Dendritic cell treated with granulocyte-macrophage colony-stimulating factor and Interleukin-4, amounts not matched to agents 40 ng/mL and 50 ng/mL, for 4 days (primary cell): ENCODE measurements at regions not wholly inside any gene's neighbourhood (a gene's known extent, or its start where the extent isn't known, plus 50 kb on each side); places are given as distances from the start of the nearest gene placed in this dataset.

Experiments
- H3K27ac Mint-ChIP-seq: one replicate; pipeline ENCODE4 v1.8.0; 2022; ENCODE audit warnings: mild to moderate bottlenecking, mixed read lengths
- H3K27me3 Mint-ChIP-seq: one replicate; pipeline ENCODE4 v1.8.0; 2022; ENCODE audit warnings: mild to moderate bottlenecking, mixed read lengths
- H3K36me3 Mint-ChIP-seq: one replicate; pipeline ENCODE4 v1.8.0; 2022; ENCODE audit warnings: low read depth, mixed read lengths
- H3K4me1 Mint-ChIP-seq: one replicate; pipeline ENCODE4 v1.8.0; 2022; ENCODE audit warnings: low read depth, mixed read lengths
- H3K4me3 Mint-ChIP-seq: one replicate; pipeline ENCODE4 v1.8.0; 2022; ENCODE audit warnings: mild to moderate bottlenecking, moderate library complexity, mixed read lengths
- H3K9me3 Mint-ChIP-seq: one replicate; pipeline ENCODE4 v1.8.0; 2022; ENCODE audit warnings: mixed read lengths
- intact Hi-C: fragments of 100-400 bp; cut with micrococcal nuclease; formaldehyde crosslinking; loops from one replicate; pipeline ENCODE4 v1.15.0; 2022

- Mint-ChIP-seq H3K27me3 (no peaks in the 10 kb centered on the region), H3K4me1 (no peaks in the 10 kb centered on the region), H3K36me3 (no peaks in the 10 kb centered on the region), H3K9me3 (peaks cover 11% of the 10 kb centered on the region), H3K27ac (no peak overlapping the region), H3K4me3 (no peak overlapping the region)
- intact Hi-C loops, result no loop called here
These were observed 1201.6 kb upstream of the MAP3K7 start for GRCh38 chr6:91788501-91788900.

DNA sequence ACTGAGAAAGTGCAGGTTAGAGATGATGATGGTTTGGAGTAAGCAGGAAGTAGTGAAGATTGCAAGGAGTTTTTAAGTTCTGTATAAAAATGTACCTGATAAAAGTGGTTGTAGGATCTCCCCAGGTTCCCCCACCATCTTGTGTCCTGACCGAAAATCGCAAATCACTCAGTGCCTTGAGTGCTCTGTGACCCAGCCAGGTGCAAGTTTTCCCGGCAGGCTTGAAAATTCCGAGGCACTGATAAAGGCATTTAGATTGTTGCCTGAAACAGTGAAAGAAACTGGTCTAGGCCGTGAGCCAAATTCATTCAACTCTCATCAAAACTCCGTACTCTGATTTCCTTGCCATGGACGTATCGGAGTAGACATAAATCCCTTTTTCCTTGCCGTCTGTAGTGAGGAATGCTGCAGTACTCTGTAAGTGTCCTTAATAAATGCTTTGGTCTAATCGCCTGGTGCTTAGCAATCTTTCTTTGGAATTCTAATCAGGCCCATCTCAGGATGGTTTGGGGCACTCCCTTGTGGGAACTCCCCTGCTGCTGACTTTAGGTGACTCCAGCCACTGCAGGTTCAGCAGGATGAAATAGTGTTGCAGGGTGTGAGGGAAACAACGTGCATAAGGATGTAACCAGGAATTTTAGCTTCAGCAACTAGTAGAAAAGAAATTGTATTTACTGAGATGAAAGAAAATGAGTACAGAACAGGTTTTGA is 1199.8 kb upstream of the MAP3K7 start:
- Mint-ChIP-seq H3K27me3 (no peaks in the 10 kb centered on the region), H3K27ac (no peak overlapping the region), H3K36me3 (no peaks in the 10 kb centered on the region), H3K4me3 (no peak overlapping the region), H3K9me3 (peaks cover 11% of the 10 kb centered on the region), H3K4me1 (no peaks in the 10 kb centered on the region)
- intact Hi-C loops, result no loop called here

- no peak overlapping the region for H3K27ac Mint-ChIP-seq
- intact Hi-C loops, result no loop called here
- no peaks in the 10 kb centered on the region for H3K4me1 Mint-ChIP-seq
- no peaks in the 10 kb centered on the region for H3K27me3 Mint-ChIP-seq
- no peaks in the 10 kb centered on the region for H3K36me3 Mint-ChIP-seq
- H3K9me3 Mint-ChIP-seq, result peaks cover 11% of the 10 kb centered on the region
- no peak overlapping the region for H3K4me3 Mint-ChIP-seq
These were observed 1195.9 kb upstream of the MAP3K7 start for GRCh38 chr6:91782802-91783201.

DNA sequence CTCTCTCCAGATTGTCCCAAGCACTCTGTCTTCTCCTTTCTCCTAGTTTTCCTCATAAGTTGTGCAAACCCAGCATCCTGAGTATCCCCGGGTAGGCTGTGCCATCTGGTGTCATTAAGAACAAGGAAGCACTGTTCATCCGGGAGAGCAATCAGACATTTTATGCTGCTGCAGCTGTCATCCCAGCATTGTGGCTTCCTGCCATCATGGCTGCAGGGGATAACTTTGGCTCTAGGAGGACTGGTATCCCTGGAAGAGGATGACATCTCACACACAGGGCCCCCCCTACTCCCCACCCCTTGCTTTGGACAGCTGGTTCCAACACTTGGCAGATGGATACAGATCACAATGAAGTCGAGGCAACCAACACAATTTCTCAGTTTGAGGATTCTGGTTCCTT is 1195.1 kb upstream of the MAP3K7 start:
- Mint-ChIP-seq H3K4me3 (no peak overlapping the region), H3K27ac (no peak overlapping the region), H3K4me1 (no peaks in the 10 kb centered on the region), H3K9me3 (peaks cover 11% of the 10 kb centered on the region), H3K36me3 (no peaks in the 10 kb centered on the region), H3K27me3 (no peaks in the 10 kb centered on the region)
- intact Hi-C loops, result no loop called here

DNA sequence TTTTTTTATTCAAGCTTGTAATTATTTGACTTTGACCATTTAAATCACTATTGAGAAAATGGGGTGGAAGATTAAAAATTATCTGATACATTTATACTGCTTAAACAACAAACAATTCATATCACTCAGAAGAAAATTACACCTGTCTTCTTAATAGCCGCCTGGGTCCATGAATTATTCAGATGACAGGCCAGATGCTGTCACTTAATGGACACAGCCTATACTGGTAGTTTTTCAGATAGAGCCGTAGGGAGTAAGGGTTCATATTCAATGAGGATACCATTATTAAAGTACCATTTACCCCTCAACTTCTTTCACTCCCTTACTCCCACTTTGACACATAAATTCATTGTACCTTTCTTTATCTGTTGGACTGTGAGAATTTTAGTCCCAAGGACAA is 1193.4 kb upstream of the MAP3K7 start:
- Mint-ChIP-seq H3K27me3 (no peaks in the 10 kb centered on the region), H3K4me3 (no peak overlapping the region), H3K36me3 (no peaks in the 10 kb centered on the region), H3K4me1 (no peaks in the 10 kb centered on the region), H3K9me3 (peaks cover 9% of the 10 kb centered on the region), H3K27ac (no peak overlapping the region)
- intact Hi-C loops, result no loop called here

- H3K36me3 Mint-ChIP-seq, result no peaks in the 10 kb centered on the region
- H3K27me3 Mint-ChIP-seq, result no peaks in the 10 kb centered on the region
- H3K4me1 Mint-ChIP-seq, result no peaks in the 10 kb centered on the region
- no peak overlapping the region for H3K4me3 Mint-ChIP-seq
- H3K9me3 Mint-ChIP-seq, result peaks cover 9% of the 10 kb centered on the region
- intact Hi-C loops, result no loop called here
- no peak overlapping the region for H3K27ac Mint-ChIP-seq
These were observed 1174.7 kb upstream of the MAP3K7 start for GRCh38 chr6:91761621-91762020.

GRCh38 chr6:91754691-91755090 is 1167.8 kb upstream of the MAP3K7 start:
- Mint-ChIP-seq H3K9me3 (peaks cover 9% of the 10 kb centered on the region), H3K27me3 (no peaks in the 10 kb centered on the region), H3K36me3 (no peaks in the 10 kb centered on the region), H3K27ac (no peak overlapping the region), H3K4me3 (no peak overlapping the region), H3K4me1 (no peaks in the 10 kb centered on the region)
- intact Hi-C loops, result no loop called here

- Mint-ChIP-seq H3K27ac (no peak overlapping the region), H3K4me1 (no peaks in the 10 kb centered on the region), H3K9me3 (peaks cover 9% of the 10 kb centered on the region), H3K4me3 (no peak overlapping the region), H3K27me3 (no peaks in the 10 kb centered on the region), H3K36me3 (no peaks in the 10 kb centered on the region)
- intact Hi-C loops, result no loop called here
These were observed 1164.7 kb upstream of the MAP3K7 start for GRCh38 chr6:91751526-91751925.

- H3K4me1 Mint-ChIP-seq, result no peaks in the 10 kb centered on the region
- H3K4me3 Mint-ChIP-seq, result no peak overlapping the region
- no peak overlapping the region for H3K27ac Mint-ChIP-seq
- peaks cover 8% of the 10 kb centered on the region for H3K9me3 Mint-ChIP-seq
- no peaks in the 10 kb centered on the region for H3K36me3 Mint-ChIP-seq
- intact Hi-C loops, result no loop called here
- H3K27me3 Mint-ChIP-seq, result no peaks in the 10 kb centered on the region
These were observed 1157.7 kb upstream of the MAP3K7 start for GRCh38 chr6:91744566-91744965.

GRCh38 chr6:91743756-91744155 is 1156.9 kb upstream of the MAP3K7 start:
- intact Hi-C loops, result no loop called here
- Mint-ChIP-seq H3K9me3 (peaks cover 8% of the 10 kb centered on the region), H3K4me1 (no peaks in the 10 kb centered on the region), H3K4me3 (no peak overlapping the region), H3K36me3 (no peaks in the 10 kb centered on the region), H3K27ac (no peak overlapping the region), H3K27me3 (no peaks in the 10 kb centered on the region)

GRCh38 chr6:91731939-91732338 is 1145.1 kb upstream of the MAP3K7 start:
- intact Hi-C loops, result no loop called here
- Mint-ChIP-seq H3K27ac (no peak overlapping the region), H3K4me1 (no peaks in the 10 kb centered on the region), H3K9me3 (peaks cover 13% of the 10 kb centered on the region), H3K36me3 (no peaks in the 10 kb centered on the region), H3K4me3 (no peak overlapping the region), H3K27me3 (no peaks in the 10 kb centered on the region)

DNA sequence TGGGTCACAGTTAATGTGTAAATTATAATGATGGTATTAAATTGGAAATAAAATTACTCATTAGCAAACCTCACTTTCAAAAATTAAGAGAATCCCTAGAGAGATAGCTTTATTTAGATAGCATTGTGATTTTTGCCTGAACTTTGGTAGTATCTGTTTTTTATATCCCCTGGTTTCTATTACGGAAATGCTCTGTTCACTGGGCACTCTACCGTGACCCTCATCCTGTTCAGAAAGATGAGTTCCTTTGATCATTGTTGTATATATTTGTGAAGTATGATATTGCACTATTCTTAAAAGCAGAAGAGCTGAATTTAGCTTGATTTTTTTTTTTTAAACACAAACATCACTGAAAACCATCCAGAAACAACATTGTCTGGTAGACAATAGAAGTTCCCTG is 1143.8 kb upstream of the MAP3K7 start:
- Mint-ChIP-seq H3K27ac (no peak overlapping the region), H3K4me3 (no peak overlapping the region), H3K27me3 (no peaks in the 10 kb centered on the region), H3K4me1 (no peaks in the 10 kb centered on the region), H3K9me3 (peaks cover 6% of the 10 kb centered on the region), H3K36me3 (no peaks in the 10 kb centered on the region)
- intact Hi-C loops, result no loop called here

- Mint-ChIP-seq H3K4me1 (no peaks in the 10 kb centered on the region), H3K4me3 (no peak overlapping the region), H3K27me3 (no peaks in the 10 kb centered on the region), H3K36me3 (no peaks in the 10 kb centered on the region), H3K27ac (no peak overlapping the region), H3K9me3 (peaks cover 21% of the 10 kb centered on the region)
- intact Hi-C loops, result no loop called here
These were observed 1133.5 kb upstream of the MAP3K7 start for GRCh38 chr6:91720324-91720723.

GRCh38 chr6:91719414-91719813 is 1132.5 kb upstream of the MAP3K7 start:
- Mint-ChIP-seq H3K27me3 (no peaks in the 10 kb centered on the region), H3K4me1 (no peaks in the 10 kb centered on the region), H3K36me3 (no peaks in the 10 kb centered on the region), H3K9me3 (peaks cover 21% of the 10 kb centered on the region), H3K4me3 (no peak overlapping the region), H3K27ac (no peak overlapping the region)
- intact Hi-C loops, result no loop called here

GRCh38 chr6:91718198-91718597 is 1131.3 kb upstream of the MAP3K7 start:
- intact Hi-C loops, result no loop called here
- H3K27ac Mint-ChIP-seq, result no peak overlapping the region

More at GRCh38 chr6:91718198-91718597, 1131.3 kb upstream of the MAP3K7 start:
- no peaks in the 10 kb centered on the region for H3K27me3 Mint-ChIP-seq
- H3K36me3 Mint-ChIP-seq, result no peaks in the 10 kb centered on the region
- no peak overlapping the region for H3K4me3 Mint-ChIP-seq
- peaks cover 21% of the 10 kb centered on the region for H3K9me3 Mint-ChIP-seq
- no peaks in the 10 kb centered on the region for H3K4me1 Mint-ChIP-seq
